ENCODE measurements at regions not wholly inside any gene's neighbourhood (a gene's known extent, or its start where the extent isn't known, plus 50 kb on each side); places are given as distances from the start of the nearest gene placed in this dataset.

DNA sequence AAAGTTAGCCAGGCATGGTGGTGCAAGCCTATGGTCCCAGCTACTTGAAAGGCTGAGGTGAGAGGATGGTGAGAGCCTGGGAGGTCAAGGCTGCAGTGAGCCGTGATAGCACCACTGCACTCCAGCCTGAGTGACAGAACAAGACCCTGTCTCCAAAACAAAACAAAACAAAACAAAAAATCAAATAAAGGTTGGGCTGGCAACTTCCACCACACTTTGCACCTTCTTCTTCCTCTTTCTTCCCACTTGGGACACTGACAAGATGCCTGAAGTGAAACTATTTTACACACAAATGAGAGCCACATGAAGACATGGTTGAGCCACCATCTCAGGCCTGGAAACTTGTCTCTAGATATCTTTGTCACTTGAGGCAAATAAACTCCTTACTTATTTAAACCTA is 53.8 kb upstream of the CCDC28A start:
- H3K9me3 Mint-ChIP-seq (ENCODE audit: low read depth), result peaks cover 4% of the 10 kb centered on the region
- no peaks in the 10 kb centered on the region for H3K36me3 Mint-ChIP-seq (ENCODE audit: insufficient read depth)
- H3K27me3 Mint-ChIP-seq, result no peaks in the 10 kb centered on the region
- no peak for TF ChIP-seq CTCF (IDR thresholded peaks at IDR 0.05; ENCODE audit: unreplicated experiment)
- peaks cover 8% of the 10 kb centered on the region for H3K4me1 Mint-ChIP-seq (ENCODE audit: low read depth)
- no peak overlapping the region for H3K27ac Mint-ChIP-seq
- no peak for DNase-seq (ENCODE audit: low spot score, unreplicated experiment)
- H3K4me3 Mint-ChIP-seq (ENCODE audit: low read depth), result no peak overlapping the region

GRCh38 chr6:138722425-138723371 is 50.9 kb upstream of the CCDC28A start:
- Mint-ChIP-seq H3K9me3 (ENCODE audit: low read depth) (no peaks in the 10 kb centered on the region), H3K4me1 (ENCODE audit: low read depth) (peaks cover 8% of the 10 kb centered on the region), H3K27me3 (no peaks in the 10 kb centered on the region), H3K4me3 (ENCODE audit: low read depth) (no peak overlapping the region), H3K36me3 (ENCODE audit: insufficient read depth) (no peaks in the 10 kb centered on the region), H3K27ac (no peak overlapping the region)
- no peak for DNase-seq (ENCODE audit: low spot score, unreplicated experiment)
- no peak for TF ChIP-seq CTCF (IDR thresholded peaks at IDR 0.05; ENCODE audit: unreplicated experiment)
